DOHH2 (cell line): ENCODE measurements at regions not wholly inside any gene's neighbourhood (a gene's known extent, or its start where the extent isn't known, plus 50 kb on each side); places are given as distances from the start of the nearest gene placed in this dataset.

Source experiments
- H3F3A ChIP-seq: fragments of 200-600 bp; sonication (generic), shearing (Covaris generic); 2 replicates; pipeline ENCODE4 v1.6.0; 2016; ENCODE audit warnings: antibody characterized with exemption, mild to moderate bottlenecking; ENCODE audit not compliant: control insufficient read depth, insufficient read depth
- H3K27ac ChIP-seq: fragments of 200-600 bp; sonication (generic); 2 replicates; pipeline ENCODE4 v1.5.1; 2014; ENCODE audit warnings: low read depth, mild to moderate bottlenecking, low read length, moderate library complexity
- H3K27me3 ChIP-seq: fragments of 200-600 bp; sonication (generic); 2 replicates; pipeline ENCODE4 v1.6.1; 2014; ENCODE audit warnings: mild to moderate bottlenecking, low read length, mixed read lengths; ENCODE audit not compliant: control insufficient read depth
- H3K36me3 ChIP-seq: fragments of 200-600 bp; sonication (generic); 2 replicates; pipeline ENCODE4 v1.6.1; 2014; ENCODE audit warnings: mild to moderate bottlenecking, low read length, moderate library complexity, mixed read lengths; ENCODE audit not compliant: control insufficient read depth
- H3K4me1 ChIP-seq: fragments of 200-600 bp; sonication (generic); 2 replicates; pipeline ENCODE4 v1.6.1; 2014; ENCODE audit warnings: mild to moderate bottlenecking, low read length, mixed read lengths; ENCODE audit not compliant: control insufficient read depth
- H3K4me2 ChIP-seq: fragments of 200-600 bp; sonication (generic); 2 replicates; pipeline ENCODE4 v1.6.0; 2014; ENCODE audit warnings: mild to moderate bottlenecking, low read length, moderate library complexity
- H3K4me3 ChIP-seq: fragments of 200-600 bp; sonication (generic); 2 replicates; pipeline ENCODE4 v1.5.1; 2014; ENCODE audit warnings: mild to moderate bottlenecking, low read length, mixed read lengths
- H3K79me2 ChIP-seq: fragments of 200-600 bp; sonication (generic); 2 replicates; pipeline ENCODE4 v1.6.1; 2014; ENCODE audit warnings: mild to moderate bottlenecking, low read length, mixed read lengths; ENCODE audit not compliant: control insufficient read depth
- H3K9me2 ChIP-seq: fragments of 200-600 bp; sonication (generic); replicated peaks from 2 replicates; pipeline ENCODE4 v1.6.1; 2014; ENCODE audit warnings: mild to moderate bottlenecking, low read length, mixed read lengths; ENCODE audit not compliant: control insufficient read depth
- H3K9me3 ChIP-seq: fragments of 200-600 bp; sonication (generic); 2 replicates; pipeline ENCODE4 v1.6.1; 2014; ENCODE audit warnings: antibody characterized with exemption, low read length, mixed read lengths; ENCODE audit not compliant: control insufficient read depth, insufficient read depth
- H4K20me1 ChIP-seq: fragments of 200-600 bp; sonication (generic); 2 replicates; pipeline ENCODE4 v1.6.0; 2014; ENCODE audit warnings: low read depth, mild to moderate bottlenecking, antibody characterized with exemption, low read length, moderate library complexity; ENCODE audit not compliant: control insufficient read depth, insufficient read depth
- EZH2phosphoT487 ChIP-seq: fragments of 200-600 bp; sonication (generic); IDR thresholded peaks from 2 replicates; pipeline ENCODE4 v1.6.1; 2017; ENCODE audit warnings: borderline replicate concordance, mild to moderate bottlenecking, antibody characterized with exemption, low read length, moderate library complexity, mixed read lengths
- TF ChIP-seq, protein P1 (sequence below): fragments of 200-600 bp; sonication (generic); IDR thresholded peaks from one replicate; pipeline ENCODE4 v1.5.1; 2014; ENCODE audit warnings: antibody characterized with exemption, mild to moderate bottlenecking, low read depth, low read length; ENCODE audit not compliant: poor library complexity, severe bottlenecking

DNA sequence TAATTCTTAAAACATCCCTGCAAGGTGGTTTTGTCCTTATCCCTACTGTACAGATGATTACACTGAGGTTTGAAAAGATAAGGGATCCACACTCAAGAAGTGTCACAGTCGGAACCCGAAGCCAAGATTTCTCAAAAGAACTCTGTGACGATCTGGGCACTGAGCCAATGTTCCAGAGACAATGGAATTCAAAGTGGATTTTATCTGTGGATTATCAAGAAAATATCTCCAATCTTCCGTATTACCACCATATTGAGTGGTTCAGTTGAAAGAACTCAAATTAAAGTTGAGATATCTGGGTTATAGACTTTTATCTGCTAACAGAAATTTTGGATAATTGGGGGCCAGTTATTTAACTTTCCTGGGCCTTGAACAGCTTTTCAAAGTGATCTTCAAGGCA, 100.0 kb upstream of the GRAMD1B start:
- Histone ChIP-seq H3K27ac (no peak overlapping the region), H3K36me3 (no peaks in the 10 kb centered on the region), H3K4me1 (peaks cover 7% of the 10 kb centered on the region), H3K4me2 (no peak overlapping the region), H3K27me3 (no peaks in the 10 kb centered on the region), H3K9me2 (no peaks in the 10 kb centered on the region), H3K4me3 (no peak overlapping the region), H3K79me2 (no peaks in the 10 kb centered on the region), H3F3A (no peaks in the 10 kb centered on the region), H3K9me3 (no peaks in the 10 kb centered on the region), H4K20me1 (no peaks in the 10 kb centered on the region)
- TF ChIP-seq, protein P1, sequence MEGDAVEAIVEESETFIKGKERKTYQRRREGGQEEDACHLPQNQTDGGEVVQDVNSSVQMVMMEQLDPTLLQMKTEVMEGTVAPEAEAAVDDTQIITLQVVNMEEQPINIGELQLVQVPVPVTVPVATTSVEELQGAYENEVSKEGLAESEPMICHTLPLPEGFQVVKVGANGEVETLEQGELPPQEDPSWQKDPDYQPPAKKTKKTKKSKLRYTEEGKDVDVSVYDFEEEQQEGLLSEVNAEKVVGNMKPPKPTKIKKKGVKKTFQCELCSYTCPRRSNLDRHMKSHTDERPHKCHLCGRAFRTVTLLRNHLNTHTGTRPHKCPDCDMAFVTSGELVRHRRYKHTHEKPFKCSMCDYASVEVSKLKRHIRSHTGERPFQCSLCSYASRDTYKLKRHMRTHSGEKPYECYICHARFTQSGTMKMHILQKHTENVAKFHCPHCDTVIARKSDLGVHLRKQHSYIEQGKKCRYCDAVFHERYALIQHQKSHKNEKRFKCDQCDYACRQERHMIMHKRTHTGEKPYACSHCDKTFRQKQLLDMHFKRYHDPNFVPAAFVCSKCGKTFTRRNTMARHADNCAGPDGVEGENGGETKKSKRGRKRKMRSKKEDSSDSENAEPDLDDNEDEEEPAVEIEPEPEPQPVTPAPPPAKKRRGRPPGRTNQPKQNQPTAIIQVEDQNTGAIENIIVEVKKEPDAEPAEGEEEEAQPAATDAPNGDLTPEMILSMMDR, result no peak
- TF ChIP-seq EZH2phosphoT487, result no peak

DNA sequence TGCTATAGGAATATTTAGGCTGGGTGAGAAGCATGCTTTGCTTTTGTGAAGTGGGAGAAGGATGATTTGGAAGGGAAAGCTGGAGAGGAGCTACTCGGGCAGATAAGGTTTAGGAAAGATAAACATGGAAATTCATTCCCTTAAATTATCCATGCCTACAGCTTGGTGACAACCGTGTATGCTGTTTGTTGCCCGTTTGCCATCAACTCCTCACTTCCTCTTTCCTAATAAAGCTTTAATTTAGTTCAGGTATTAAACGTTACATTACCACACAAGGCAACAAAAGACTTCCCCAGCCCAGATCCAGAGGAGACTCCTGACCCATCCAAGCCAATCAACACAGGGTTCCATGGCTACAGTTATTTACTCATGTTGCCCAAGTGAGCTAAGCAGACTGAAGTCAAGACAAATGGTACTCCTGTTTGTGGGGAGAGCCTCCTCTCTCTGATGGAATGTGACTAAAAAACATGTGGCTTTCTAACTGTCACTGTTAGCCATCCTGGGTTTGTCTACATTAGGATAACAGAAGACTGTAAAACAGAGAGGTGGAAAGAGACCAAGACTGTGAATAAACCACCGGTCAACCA, 101.7 kb upstream of the GRAMD1B start:
- Histone ChIP-seq H4K20me1 (no peaks in the 10 kb centered on the region), H3K4me1 (peaks cover 7% of the 10 kb centered on the region), H3K4me2 (no peak overlapping the region), H3F3A (no peaks in the 10 kb centered on the region), H3K4me3 (no peak overlapping the region), H3K9me3 (no peaks in the 10 kb centered on the region), H3K36me3 (no peaks in the 10 kb centered on the region), H3K27ac (no peak overlapping the region), H3K9me2 (no peaks in the 10 kb centered on the region), H3K27me3 (peaks cover 4% of the 10 kb centered on the region; the same call in 1 of the 2 replicates), H3K79me2 (no peaks in the 10 kb centered on the region)
- TF ChIP-seq EZH2phosphoT487, result no peak
- TF ChIP-seq, protein P1, result no peak

DNA sequence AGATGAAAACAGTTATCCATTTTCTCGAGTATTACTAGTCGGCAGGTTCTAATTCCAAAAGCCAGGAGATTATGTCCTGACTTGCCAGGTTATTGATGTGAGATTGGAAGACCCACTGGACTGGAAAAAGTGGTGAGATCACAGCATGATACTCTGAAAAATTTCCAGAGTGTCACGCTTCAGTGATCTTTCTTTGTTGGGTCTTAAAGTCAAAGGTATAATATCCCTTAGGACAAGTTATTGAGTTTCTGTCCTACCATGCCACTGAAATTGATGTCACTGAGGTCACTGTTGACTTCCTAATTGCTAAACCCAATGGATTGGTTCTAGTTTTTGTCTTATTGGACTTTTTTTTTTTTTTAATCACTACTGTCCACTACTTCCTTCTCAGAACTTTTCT, 104.5 kb upstream of the GRAMD1B start:
- no peaks in the 10 kb centered on the region for H3K9me2 ChIP-seq
- peaks cover 7% of the 10 kb centered on the region; the same call in 1 of the 2 replicates for H3K27me3 ChIP-seq
- H3K4me1 ChIP-seq, result peaks cover 7% of the 10 kb centered on the region
- no peaks in the 10 kb centered on the region for H4K20me1 ChIP-seq
- H3F3A ChIP-seq, result no peaks in the 10 kb centered on the region
- no peaks in the 10 kb centered on the region for H3K36me3 ChIP-seq
- H3K9me3 ChIP-seq, result no peaks in the 10 kb centered on the region
- H3K27ac ChIP-seq, result no peak overlapping the region
- no peak overlapping the region for H3K4me3 ChIP-seq
- H3K4me2 ChIP-seq, result no peak overlapping the region
- H3K79me2 ChIP-seq, result no peaks in the 10 kb centered on the region
- TF ChIP-seq EZH2phosphoT487, result no peak
- TF ChIP-seq, protein P1, result no peak
